ENCODE measurements at regions not wholly inside any gene's neighbourhood (a gene's known extent, or its start where the extent isn't known, plus 50 kb on each side); places are given as distances from the start of the nearest gene placed in this dataset.

DNA sequence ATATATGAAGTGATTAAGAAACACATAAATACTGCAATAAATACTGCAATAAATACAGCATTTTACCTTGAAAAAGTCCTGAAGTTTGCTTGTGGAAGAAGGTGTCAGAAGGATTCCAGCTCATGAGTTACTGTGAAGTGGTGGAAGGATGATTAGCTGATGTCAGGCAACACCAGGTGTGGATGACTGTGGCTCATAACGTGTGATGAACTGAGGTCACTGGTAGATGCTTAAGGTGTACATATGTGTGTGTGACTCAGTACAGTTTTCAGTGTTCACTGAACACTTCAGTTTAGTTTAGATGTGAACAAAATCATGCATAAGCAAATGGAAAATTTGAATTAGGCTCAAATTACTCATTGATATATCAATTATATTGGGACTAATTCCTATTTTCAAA, 1045.0 kb downstream of the NTRK3 start:
- H3K9me3 ChIP-seq (ENCODE audit: control insufficient read depth in 1 of 2, insufficient read depth in 1 of 2, low read length in 2 of 2), result no peaks in the 10 kb centered on the region
- no peak overlapping the region for H3K27ac ChIP-seq (ENCODE audit: low read depth in 1 of 2, low read length in 2 of 2)
- Mint-ChIP-seq H3K9me3 (peaks cover 3% of the 10 kb centered on the region), H3K4me1 (ENCODE audit: low read depth) (no peaks in the 10 kb centered on the region), H3K36me3 (ENCODE audit: low read depth) (no peaks in the 10 kb centered on the region), H3K27me3 (no peaks in the 10 kb centered on the region), H3K4me3 (no peak overlapping the region), H3K27ac (no peak overlapping the region)
- CTCF ChIA-PET, result no interaction called here
- H3K27me3 ChIP-seq (ENCODE audit: control insufficient read depth in 1 of 2, insufficient read depth in 2 of 2, low read length in 2 of 2), result no peaks in the 10 kb centered on the region
- no peaks in the 10 kb centered on the region for H3K36me3 ChIP-seq (ENCODE audit: insufficient read depth, low read length)
- DNase-seq, result no peak
- POLR2A ChIA-PET, result no interaction called here
- ATAC-seq (ENCODE audit: poor library complexity), result no peak
- intact Hi-C loops (cut with DNase I, micrococcal nuclease), result no loop called here
- TF ChIP-seq, protein P1, sequence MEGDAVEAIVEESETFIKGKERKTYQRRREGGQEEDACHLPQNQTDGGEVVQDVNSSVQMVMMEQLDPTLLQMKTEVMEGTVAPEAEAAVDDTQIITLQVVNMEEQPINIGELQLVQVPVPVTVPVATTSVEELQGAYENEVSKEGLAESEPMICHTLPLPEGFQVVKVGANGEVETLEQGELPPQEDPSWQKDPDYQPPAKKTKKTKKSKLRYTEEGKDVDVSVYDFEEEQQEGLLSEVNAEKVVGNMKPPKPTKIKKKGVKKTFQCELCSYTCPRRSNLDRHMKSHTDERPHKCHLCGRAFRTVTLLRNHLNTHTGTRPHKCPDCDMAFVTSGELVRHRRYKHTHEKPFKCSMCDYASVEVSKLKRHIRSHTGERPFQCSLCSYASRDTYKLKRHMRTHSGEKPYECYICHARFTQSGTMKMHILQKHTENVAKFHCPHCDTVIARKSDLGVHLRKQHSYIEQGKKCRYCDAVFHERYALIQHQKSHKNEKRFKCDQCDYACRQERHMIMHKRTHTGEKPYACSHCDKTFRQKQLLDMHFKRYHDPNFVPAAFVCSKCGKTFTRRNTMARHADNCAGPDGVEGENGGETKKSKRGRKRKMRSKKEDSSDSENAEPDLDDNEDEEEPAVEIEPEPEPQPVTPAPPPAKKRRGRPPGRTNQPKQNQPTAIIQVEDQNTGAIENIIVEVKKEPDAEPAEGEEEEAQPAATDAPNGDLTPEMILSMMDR (IDR thresholded peaks at IDR 0.05), result no peak
- no peak overlapping the region for H3K4me3 ChIP-seq (ENCODE audit: low read length)
- H3K4me1 ChIP-seq (ENCODE audit: insufficient read depth, low read length), result no peaks in the 10 kb centered on the region

DNA sequence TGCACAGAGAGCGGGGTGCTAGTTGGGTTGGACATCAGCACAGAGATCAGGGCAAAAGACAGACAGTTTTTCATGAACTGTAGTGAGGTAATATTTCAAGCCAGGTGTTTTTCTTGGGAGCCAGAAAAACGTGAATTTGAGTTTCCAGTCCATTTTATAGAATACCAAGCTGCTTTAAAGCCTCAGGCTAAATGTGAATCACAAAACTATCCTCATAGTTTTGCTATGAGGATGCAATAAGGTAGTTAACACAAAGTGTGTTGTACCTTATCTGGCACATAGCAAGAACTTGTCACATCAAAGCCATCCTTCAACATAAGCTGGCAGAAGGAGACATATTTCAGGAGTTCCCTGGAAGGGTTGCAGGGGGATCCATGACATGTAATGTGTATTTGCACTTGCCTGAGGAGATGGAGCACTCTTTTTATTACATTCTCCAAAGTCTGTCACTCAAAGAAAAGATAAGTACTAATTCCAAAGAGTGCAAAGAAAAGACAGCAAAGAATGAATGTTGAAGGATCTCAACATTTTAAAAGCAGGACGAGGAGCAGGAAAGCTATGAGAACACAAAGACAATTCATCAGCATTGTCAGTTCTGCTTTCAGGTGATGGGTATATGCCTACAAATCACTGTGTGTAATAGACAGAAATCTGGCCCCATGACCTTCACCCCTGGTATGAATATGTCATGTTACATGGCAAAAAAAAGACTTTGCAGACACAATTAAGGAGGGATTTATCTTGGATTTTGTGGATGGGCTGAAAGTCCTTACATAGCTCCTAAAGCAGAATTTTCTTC, 1046.4 kb downstream of the NTRK3 start:
- Mint-ChIP-seq H3K27me3 (no peaks in the 10 kb centered on the region), H3K4me3 (no peak overlapping the region), H3K27ac (no peak overlapping the region), H3K4me1 (ENCODE audit: low read depth) (no peaks in the 10 kb centered on the region), H3K36me3 (ENCODE audit: low read depth) (no peaks in the 10 kb centered on the region), H3K9me3 (no peaks in the 10 kb centered on the region)
- TF ChIP-seq, protein P1 (IDR thresholded peaks at IDR 0.05), result no peak
- no peaks in the 10 kb centered on the region for H3K9me3 ChIP-seq (ENCODE audit: control insufficient read depth in 1 of 2, insufficient read depth in 1 of 2, low read length in 2 of 2)
- CTCF ChIA-PET, result no interaction called here
- H3K4me1 ChIP-seq (ENCODE audit: insufficient read depth, low read length), result no peaks in the 10 kb centered on the region
- POLR2A ChIA-PET, result no interaction called here
- no peak overlapping the region for H3K27ac ChIP-seq (ENCODE audit: low read depth in 1 of 2, low read length in 2 of 2)
- H3K27me3 ChIP-seq (ENCODE audit: control insufficient read depth in 1 of 2, insufficient read depth in 2 of 2, low read length in 2 of 2), result no peaks in the 10 kb centered on the region
- DNase-seq (no peak), ATAC-seq (ENCODE audit: poor library complexity) (no peak)
- intact Hi-C loops (cut with DNase I, micrococcal nuclease), result no loop called here
- no peak overlapping the region for H3K4me3 ChIP-seq (ENCODE audit: low read length)
- H3K36me3 ChIP-seq (ENCODE audit: insufficient read depth, low read length), result no peaks in the 10 kb centered on the region

DNA sequence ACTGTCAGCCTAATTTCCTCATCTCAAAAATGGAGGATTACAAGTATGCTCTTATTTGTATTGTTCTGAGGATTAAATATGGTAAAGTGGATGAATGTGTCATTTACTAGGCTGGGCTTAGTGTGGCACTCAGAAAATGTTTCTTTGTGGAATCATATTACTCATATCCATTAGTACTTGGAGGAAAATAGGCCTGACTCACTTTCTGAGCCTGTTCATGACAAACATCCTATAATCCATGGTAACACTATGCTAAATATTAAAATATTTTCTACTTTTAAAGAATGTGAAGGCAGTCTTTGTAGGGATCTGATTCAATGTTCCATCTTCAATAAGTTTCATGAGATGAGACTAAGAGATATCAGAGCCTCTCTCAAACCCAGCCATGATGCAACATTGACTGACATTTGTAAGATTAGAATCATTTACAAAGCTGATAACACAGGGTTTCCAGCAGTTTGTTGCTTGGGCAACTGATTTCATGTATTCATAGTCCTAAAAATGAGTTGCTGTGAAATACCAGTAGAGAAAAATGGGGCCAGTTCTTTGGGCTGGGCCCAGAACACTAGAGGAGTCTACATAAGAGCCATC, 1048.5 kb downstream of the NTRK3 start:
- H3K4me1 ChIP-seq (ENCODE audit: insufficient read depth, low read length), result no peaks in the 10 kb centered on the region
- TF ChIP-seq, protein P1 (IDR thresholded peaks at IDR 0.05), result no peak
- H3K36me3 Mint-ChIP-seq (ENCODE audit: low read depth), result no peaks in the 10 kb centered on the region
- ChIA-PET POLR2A (no interaction called here), CTCF (no interaction called here)
- no peaks in the 10 kb centered on the region for H3K36me3 ChIP-seq (ENCODE audit: insufficient read depth, low read length)
- no peak overlapping the region for H3K27ac ChIP-seq (ENCODE audit: low read depth in 1 of 2, low read length in 2 of 2)
- H3K4me1 Mint-ChIP-seq (ENCODE audit: low read depth), result no peaks in the 10 kb centered on the region
- H3K27ac Mint-ChIP-seq, result no peak overlapping the region
- H3K9me3 ChIP-seq (ENCODE audit: control insufficient read depth in 1 of 2, insufficient read depth in 1 of 2, low read length in 2 of 2), result no peaks in the 10 kb centered on the region
- H3K4me3 Mint-ChIP-seq, result no peak overlapping the region
- intact Hi-C loops (cut with DNase I, micrococcal nuclease), result no loop called here
- ATAC-seq (ENCODE audit: poor library complexity), result no peak
- H3K27me3 ChIP-seq (ENCODE audit: control insufficient read depth in 1 of 2, insufficient read depth in 2 of 2, low read length in 2 of 2), result no peaks in the 10 kb centered on the region
- no peak for DNase-seq
- no peak overlapping the region for H3K4me3 ChIP-seq (ENCODE audit: low read length)
- no peaks in the 10 kb centered on the region for H3K27me3 Mint-ChIP-seq
- H3K9me3 Mint-ChIP-seq, result no peaks in the 10 kb centered on the region

Data from CD4-positive, alpha-beta T cell (primary cell).